ENCODE measurements at regions not wholly inside any gene's neighbourhood (a gene's known extent, or its start where the extent isn't known, plus 50 kb on each side); places are given as distances from the start of the nearest gene placed in this dataset.

DNA sequence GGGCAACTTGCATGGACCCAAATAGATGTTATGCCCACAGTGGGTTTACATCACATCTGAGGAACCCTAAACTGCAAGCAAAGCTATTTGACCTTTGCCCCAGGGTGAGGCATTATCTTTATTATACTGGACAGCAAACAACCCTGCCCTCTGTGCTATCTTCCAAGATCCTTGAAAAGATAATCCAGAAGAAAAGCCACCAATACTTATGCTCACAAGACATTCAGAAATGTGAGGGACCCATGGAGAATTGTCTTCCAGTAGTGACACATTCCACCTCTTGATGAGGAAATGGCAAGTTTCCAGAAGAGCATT, 53.0 kb upstream of the NDUFV2 start:
- TF ChIP-seq, protein P1, sequence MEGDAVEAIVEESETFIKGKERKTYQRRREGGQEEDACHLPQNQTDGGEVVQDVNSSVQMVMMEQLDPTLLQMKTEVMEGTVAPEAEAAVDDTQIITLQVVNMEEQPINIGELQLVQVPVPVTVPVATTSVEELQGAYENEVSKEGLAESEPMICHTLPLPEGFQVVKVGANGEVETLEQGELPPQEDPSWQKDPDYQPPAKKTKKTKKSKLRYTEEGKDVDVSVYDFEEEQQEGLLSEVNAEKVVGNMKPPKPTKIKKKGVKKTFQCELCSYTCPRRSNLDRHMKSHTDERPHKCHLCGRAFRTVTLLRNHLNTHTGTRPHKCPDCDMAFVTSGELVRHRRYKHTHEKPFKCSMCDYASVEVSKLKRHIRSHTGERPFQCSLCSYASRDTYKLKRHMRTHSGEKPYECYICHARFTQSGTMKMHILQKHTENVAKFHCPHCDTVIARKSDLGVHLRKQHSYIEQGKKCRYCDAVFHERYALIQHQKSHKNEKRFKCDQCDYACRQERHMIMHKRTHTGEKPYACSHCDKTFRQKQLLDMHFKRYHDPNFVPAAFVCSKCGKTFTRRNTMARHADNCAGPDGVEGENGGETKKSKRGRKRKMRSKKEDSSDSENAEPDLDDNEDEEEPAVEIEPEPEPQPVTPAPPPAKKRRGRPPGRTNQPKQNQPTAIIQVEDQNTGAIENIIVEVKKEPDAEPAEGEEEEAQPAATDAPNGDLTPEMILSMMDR (IDR thresholded peaks at IDR 0.05) = no peak
- no peak for TF ChIP-seq POLR2A (IDR thresholded peaks at IDR 0.05)

Measured in testis (tissue), 2 donors.